CD4-positive, alpha-beta T cell treated with Interleukin-1 beta for 1 hour (primary cell): ENCODE measurements at regions not wholly inside any gene's neighbourhood (a gene's known extent, or its start where the extent isn't known, plus 50 kb on each side); places are given as distances from the start of the nearest gene placed in this dataset.
"Not testable (repeated sequence)": the region's sequence is repeated elsewhere in the genome, so short reads cannot be mapped to it uniquely, and the experiment has no call there.

ENCODE experiments used
- DNase-seq, 2 donors: peaks; one replicate each; pipeline ENCODE4 v3.0.0-alpha.2; 2020 to 2022

DNA sequence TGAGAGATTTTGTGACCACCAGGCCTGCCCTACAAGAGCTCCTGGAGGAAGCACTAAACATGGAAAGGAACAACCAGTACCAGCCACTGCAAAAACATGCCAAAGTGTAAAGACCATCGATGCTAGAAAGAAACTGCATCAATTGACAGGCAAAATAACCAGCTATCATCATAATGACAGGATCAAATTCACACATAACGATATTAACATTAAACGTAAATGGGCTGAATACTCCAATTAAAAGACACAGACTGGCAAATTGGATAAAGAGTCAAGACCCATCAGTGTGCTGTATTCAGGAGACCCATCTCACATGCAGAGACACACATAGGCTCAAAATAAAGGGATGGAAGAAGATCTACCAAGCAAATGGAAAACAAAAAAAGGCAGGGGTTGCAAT lies 182.4 kb downstream of the PRELID2 start:
- not testable (repeated sequence) for DNase-seq

GRCh38 chr5:145647137-145647536 lies 188.0 kb downstream of the PRELID2 start:
- not testable (repeated sequence) for DNase-seq

DNA sequence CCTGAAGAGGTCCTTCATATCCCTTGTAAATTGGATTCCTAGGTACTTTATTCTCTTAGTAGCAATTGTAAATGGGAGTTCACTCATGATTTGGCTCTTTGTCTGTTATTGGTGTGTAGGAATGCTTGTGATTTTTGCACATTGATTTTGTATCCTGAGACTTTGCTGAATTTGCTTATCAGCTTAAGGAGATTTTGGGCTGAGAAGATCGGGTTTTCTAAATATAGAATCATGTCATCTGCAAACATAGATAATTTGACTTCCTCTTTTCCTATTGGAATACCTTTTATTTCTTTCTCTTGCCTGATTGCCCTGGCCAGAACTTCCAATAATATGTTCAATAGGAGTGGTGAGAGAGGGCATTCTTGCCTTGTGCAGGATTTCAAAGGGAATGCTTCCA lies 191.9 kb downstream of the PRELID2 start:
- DNase-seq = not testable (repeated sequence)

DNA sequence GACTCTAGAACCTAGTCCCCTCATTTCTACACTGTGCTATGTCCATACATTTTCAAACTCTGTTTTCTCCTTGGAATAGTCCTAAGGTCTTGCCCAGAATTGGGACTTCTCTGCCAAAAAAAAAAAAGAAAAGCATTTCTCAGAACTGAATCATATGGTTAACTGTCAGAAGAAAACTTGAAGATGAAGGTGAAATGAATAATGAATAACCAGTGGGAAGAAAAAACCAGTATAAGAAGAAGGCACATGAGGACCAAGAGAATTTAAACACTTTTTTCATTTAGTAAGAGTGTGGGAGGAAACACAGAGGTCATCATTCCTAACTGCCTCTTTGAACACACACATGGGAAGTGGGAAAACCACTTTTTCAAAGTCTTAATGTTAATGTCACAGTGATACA lies 197.7 kb downstream of the PRELID2 start:
- DNase-seq = no peak

- DNase-seq = no peak
These were observed 198.8 kb downstream of the PRELID2 start for GRCh38 chr5:145636371-145636770.

DNA sequence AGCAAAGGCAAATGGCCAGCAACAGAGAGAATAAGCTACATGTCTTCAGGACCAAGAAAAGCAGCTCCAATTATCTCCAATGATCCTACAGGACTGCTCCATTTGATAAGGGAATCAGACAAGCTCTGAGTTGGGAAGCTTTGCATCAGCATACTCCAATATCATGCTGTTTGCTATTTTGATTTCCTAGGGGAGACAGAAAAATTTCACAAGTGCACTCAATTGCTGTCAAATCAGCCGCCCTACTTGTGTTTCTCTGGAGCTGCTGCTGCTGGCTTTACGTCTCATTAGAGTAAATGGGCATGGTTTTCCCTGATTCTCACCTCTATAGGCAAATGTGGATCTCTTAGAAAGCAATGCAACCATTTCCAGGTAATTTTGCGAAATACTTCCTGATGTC lies 201.7 kb downstream of the PRELID2 start:
- DNase-seq = no peak

DNA sequence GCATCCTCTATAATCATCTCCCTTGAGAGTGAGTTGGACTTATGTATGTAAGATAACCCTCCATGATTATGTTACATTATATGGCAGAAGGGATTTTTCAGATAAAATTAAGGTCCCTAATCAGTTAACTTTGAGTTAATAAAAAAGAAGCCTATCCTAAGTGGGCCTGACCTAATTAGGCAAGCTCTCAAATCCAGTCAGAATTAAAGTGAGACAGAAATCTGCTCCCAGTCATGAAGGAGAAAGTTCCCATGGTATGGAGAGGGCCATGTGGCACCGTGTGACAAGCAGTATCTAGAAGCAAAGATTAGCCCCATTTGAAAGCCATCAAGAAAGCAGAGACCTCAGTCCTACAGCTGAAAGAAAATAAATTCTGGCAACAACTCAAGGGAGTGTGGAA lies 202.4 kb downstream of the PRELID2 start:
- DNase-seq = no peak

GRCh38 chr5:145629047-145629446 lies 206.1 kb downstream of the PRELID2 start:
- DNase-seq = no peak

DNA sequence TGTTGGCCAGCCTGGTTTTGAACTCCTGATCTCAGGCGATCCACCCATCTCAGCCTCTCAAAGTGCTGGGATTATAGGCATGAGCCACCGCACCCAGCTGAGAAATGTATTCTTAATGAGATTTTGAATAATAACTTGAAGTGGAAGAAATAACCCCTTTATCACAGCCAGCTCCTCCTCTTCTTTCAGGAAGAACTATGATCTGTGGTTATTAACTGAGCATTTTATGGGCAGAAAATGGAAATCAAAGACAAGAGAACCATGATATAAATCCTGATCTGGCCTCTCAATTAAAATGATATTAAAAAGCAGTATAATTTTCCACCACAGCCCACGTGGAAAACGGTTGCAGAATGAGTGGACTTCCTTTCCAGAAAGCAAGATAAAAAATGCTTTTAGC lies 206.6 kb downstream of the PRELID2 start:
- DNase-seq = no peak

- no peak for DNase-seq
These were observed 215.3 kb downstream of the PRELID2 start for GRCh38 chr5:145619806-145620310.

- not testable (repeated sequence) for DNase-seq
These were observed 218.4 kb downstream of the PRELID2 start for GRCh38 chr5:145616739-145617138.

DNA sequence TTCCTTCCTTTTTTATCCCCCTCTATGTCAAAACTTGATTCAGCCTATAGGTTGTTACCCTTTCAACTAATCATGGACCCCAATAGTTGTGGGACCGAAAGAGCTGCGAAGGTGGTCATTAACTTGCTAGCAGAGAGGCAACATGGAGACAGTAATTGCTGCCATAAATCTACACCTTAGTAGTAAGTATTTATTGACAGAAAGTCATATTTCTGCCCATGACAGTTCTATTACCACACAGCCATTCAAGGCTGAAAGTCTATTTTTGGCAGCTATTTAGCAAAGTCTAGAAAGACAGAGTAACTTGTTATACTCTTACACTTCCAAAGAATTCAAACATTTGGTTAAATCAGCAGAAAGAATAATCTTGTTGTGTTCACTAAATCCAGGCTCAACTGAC lies 236.2 kb downstream of the PRELID2 start:
- no peak for DNase-seq

GRCh38 chr5:145598184-145598583 lies 237.0 kb downstream of the PRELID2 start:
- no peak for DNase-seq

GRCh38 chr5:145591578-145591977 lies 243.6 kb downstream of the PRELID2 start:
- no peak for DNase-seq

DNA sequence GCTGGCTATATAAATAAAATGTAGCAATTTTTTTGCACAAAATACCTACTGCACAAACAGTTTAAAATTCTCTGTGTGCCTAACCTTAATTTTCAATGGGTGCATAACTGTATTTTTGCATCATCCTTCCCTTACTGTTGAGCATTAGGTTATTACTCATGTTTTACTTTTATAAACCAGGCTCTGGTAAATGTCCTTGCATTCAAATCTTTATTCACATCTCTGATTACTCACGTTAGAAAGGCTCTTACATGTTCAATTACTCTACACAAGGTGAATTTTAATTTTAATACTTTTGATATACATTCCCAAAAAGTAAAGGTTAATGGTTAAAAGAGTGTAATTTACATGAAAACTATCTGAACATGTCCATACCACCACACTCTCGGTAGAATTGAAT lies 246.1 kb downstream of the PRELID2 start:
- DNase-seq = no peak

GRCh38 chr5:145588558-145588957 lies 246.6 kb downstream of the PRELID2 start:
- no peak for DNase-seq

DNA sequence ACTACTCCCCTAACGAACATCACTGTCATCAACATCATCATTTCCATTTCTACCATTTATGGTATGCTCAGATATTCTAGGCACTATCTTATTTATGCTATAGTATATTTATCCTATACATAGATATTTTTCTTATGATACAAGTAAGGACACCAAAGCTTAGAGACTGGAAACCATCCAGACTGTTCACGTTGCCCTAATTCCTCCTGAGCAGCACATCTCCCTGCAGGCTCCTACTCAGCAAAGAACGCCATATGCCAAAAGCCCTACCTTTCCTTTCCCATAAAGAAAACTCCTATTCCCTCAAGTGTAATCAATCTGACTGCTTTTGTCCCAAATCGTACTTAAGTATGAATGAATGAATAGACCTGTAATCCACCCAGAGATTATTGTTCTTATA lies 247.0 kb downstream of the PRELID2 start:
- no peak for DNase-seq

DNA sequence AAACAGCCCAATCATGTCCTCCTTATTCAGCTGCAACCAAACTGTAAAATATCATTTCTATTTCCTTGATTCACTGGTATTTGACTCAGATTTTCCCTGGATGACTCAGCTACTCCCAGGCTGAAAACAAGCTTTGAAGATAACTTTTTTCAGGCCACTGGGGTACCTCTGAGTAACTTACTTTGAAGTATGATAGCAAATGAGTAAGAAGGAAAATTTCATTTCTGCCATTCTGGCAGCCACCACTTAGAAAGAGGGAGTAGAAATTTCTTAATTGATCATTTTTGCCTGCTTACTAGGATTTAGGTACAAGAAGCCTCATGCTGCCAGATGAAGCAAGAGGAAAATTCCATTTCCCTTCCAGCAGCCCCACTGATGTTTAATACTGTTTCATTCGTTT lies 247.4 kb downstream of the PRELID2 start:
- no peak for DNase-seq

- no peak for DNase-seq
These were observed 247.9 kb downstream of the PRELID2 start for GRCh38 chr5:145587308-145587672.

DNA sequence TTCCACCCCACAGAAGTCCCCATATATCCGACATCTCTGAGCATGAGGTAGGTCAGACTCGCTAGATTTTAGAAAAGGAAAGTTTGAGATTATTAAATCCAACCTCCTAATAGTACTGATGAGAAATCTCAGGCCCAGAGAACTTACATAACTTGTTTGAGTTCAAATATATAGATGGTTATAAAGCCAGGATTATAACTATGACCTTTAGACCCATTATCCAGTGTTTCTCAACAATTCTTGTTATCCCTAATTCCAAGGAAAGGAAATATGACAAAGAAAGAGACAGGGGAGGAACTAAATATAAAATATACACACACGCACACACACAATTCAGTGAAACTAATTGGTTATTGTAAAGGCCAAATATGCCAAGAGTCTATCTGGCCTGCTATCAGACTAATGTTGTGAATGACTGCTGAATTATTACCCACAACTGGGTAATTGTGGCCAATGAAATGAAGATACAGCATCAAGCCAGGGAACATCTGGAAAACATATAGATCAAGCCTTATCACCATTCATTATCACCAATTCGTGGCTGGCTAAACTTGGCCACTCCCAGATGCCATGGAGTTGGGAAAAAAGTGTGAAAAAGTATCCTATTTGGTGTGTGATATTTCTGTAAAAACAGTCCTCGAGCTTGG lies 248.4 kb downstream of the PRELID2 start:
- no peak for DNase-seq

DNA sequence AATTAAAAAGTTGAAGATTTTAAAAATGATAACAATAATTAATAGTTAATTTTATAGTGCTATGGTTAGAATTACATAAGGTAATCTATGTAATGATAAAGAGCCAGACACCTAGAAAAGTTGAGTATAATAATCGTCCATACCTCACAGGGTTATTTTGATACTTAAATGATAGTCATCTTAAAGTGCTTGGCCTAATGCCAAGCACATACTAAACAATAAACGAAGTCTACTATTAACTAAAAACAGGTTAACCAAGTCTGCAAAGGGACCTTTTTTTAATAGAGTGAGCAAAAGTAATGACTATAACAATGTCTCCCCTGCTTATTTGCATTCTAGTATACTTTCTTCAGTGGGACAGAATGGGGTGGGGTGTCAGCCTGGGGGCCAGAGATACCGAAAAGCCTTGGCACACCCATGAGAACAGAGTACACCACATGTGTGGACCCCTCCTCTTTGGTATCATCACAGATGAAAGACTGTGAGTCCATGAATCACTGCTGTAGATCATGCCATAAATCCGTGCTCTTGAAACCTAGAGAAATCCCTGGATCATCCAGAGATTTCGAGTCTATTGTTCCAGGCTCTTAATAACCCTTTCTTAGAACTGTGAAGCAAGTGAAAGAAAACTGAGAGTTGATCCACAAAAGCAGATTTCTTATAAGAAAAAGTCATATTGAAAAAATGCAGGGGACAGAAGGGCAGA lies 249.5 kb downstream of the PRELID2 start:
- DNase-seq = no peak

- no peak for DNase-seq
These were observed 255.8 kb downstream of the PRELID2 start for GRCh38 chr5:145579301-145579700.

- no peak for DNase-seq
These were observed 260.1 kb downstream of the PRELID2 start for GRCh38 chr5:145574889-145575573.

GRCh38 chr5:145568581-145568980 lies 266.6 kb downstream of the PRELID2 start:
- no peak for DNase-seq
